Transverse colon (tissue), 4 donors: ENCODE measurements at regions not wholly inside any gene's neighbourhood (a gene's known extent, or its start where the extent isn't known, plus 50 kb on each side); places are given as distances from the start of the nearest gene placed in this dataset.

Source experiments
- CTCF ChIP-seq, 5 experiments: fragments of 200-600 bp in 3 of 5; fragments of 450-650 bp in 2 of 5; sonication (generic) in 3 of 5; IDR thresholded peaks; 1 replicate in 2 of 5; 2 replicates in 3 of 5; pipeline ENCODE4 v1.5.1; 2016 to 2017; ENCODE audit warnings: antibody characterized with exemption in 5 of 5, inconsistent platforms in 3 of 5, mild to moderate bottlenecking in 2 of 5, moderate library complexity in 1 of 5
- POLR2AphosphoS5 ChIP-seq, 3 donors: sonication (generic); formaldehyde crosslinking; IDR thresholded peaks; one replicate each; pipeline ENCODE4 v1.6.1; 2016; ENCODE audit warnings: antibody characterized with exemption in 3 of 3

- TF ChIP-seq CTCF (IDR thresholded peaks at IDR 0.05): no peak
- TF ChIP-seq POLR2AphosphoS5 (IDR thresholded peaks at IDR 0.05): no peak
Measured at GRCh38 chr21:32214654-32215305, 64.1 kb downstream of the MIS18A start.
